ENCODE measurements at regions not wholly inside any gene's neighbourhood (a gene's known extent, or its start where the extent isn't known, plus 50 kb on each side); places are given as distances from the start of the nearest gene placed in this dataset.
"Not testable (repeated sequence)": the region's sequence is repeated elsewhere in the genome, so short reads cannot be mapped to it uniquely, and the experiment has no call there.

DNA sequence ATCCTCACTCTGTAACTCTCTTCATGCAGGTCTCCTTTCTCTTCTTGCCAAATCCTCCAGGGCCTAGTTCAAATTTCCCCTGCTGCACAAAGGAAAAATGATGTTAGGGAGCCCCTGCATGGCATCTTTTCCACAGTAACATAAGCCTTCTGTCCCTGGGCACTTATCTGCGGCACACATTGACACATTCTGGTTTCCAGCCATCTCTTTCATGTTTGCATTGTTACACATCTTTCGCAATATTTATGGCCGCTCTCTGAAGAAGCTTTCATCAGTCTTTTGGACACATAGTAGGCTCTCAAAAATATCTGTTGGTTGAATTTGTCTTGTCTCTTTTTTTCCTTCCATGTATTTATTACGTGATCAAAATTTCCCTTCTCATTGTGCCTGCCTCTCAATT lies 1806.1 kb upstream of the PIK3C3 start:
- no peak for DNase-seq (ENCODE audit: low read depth)

DNA sequence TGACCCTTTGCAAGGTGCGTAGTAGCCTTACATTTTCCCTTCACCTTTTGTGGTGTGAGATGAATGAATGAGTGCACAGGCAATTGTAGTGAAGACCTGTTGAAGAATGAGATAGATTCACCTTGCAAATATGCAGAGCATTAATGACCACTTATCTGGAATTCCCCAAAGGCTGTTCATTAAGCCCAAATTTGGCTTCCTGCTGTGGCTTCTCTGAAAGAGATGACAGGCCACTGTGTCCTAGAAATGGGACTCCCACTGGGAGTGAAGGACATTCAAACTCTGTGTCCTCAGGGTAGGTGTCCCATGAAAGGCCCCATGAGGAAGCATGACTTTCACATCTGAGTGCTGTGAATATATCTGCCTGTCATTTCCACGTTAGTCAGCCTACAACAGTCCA lies 1821.8 kb upstream of the PIK3C3 start:
- no peak for DNase-seq (ENCODE audit: low read depth)

- DNase-seq (ENCODE audit: low read depth) = not testable (repeated sequence)
Observed at GRCh38 chr18:40132438-40132837, 1822.6 kb upstream of the PIK3C3 start.

- peak; percentile 55 for DNase-seq (ENCODE audit: low read depth)
Observed at GRCh38 chr18:40124107-40124506, 1830.9 kb upstream of the PIK3C3 start.

DNA sequence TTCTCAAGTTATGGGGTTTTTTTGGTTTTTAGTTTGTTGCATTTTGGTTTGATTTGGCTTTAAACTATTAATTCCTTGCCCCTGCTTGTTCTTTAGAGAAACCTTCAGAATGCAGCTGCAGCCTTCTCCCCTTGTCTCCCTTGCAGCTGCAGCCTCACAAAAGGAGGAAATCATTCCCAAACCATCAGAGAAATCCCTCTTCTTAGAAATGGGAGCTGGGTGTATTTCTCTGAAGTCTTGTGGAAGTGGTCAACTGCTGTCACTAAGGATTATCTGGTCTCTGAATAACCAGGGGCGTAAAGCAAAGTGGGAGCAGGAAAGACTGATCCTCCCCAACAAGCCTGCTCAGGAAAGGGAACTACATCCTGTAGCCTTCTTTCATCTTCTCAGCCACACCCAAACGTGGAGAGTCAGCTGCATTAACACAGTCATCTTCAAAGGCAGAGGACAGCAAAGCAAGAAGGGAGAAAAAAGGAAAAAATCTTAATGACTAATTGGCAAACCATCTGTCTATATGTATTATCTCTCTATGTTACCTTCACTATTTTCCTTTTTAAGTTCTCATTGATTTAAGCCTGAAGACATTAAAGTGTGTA lies 1834.1 kb upstream of the PIK3C3 start:
- DNase-seq (ENCODE audit: low read depth) = no peak

- DNase-seq (ENCODE audit: low read depth) = no peak
Observed at GRCh38 chr18:40120356-40120755, 1834.7 kb upstream of the PIK3C3 start.

DNA sequence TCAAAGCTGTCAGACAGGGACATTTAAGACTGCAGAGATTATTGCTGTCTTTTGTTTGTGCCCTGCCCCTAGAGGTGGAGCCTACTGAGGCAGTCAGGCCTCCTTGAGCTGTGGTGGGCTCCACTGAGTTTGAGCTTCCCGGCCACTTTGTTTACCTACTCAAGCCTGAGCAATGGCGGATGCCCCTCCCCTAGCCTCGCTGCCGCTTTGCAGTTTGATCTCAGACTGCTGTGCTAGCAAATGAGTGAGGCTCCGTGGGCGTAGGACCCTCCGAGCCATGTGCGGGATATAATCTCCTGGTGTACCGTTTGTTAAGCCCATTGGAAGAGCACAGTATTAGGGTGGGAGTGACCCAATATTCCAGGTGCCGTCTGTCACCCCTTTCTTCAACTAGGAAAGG lies 1835.5 kb upstream of the PIK3C3 start:
- DNase-seq (ENCODE audit: low read depth) = not testable (repeated sequence)

- DNase-seq (ENCODE audit: low read depth) = no peak
Observed at GRCh38 chr18:40110455-40110854, 1844.6 kb upstream of the PIK3C3 start.

DNA sequence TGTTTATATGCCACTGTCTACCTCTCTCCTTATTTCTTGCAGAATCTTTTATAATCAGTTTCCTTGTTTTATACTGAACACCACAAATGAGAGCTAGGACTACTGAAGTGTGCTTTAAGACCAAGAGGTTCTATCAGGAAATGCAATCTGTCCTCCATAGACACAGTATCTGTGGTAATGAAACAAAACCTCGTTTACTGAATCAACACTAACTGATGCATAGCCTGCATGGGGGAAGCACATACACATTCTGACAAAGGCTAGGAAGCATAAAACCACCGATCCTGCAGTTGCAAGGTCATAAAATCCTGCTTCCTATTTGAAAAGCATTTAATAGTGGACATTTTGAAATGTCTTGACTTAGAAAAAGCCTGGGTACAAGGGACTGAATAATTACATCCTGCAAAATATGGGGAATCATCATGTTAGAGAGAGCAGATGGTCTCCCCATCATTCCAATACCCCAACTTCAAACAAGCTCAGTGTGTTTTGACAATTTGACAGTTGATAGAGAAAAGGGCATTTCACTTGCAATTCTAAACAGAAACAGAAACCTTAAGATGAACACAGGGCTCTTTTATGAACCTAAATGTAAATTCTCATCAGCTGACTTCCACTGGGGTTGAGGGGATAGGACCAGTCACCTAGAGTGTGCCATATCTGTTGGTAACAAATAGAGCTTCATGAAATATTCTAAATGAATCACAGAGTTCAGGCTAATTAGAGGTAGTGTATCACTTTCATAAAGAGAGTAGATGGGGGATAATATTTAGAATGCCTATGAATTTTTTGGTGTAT lies 1845.6 kb upstream of the PIK3C3 start:
- no peak for DNase-seq (ENCODE audit: low read depth)

GRCh38 chr18:40108596-40108995 lies 1846.4 kb upstream of the PIK3C3 start:
- no peak for DNase-seq (ENCODE audit: low read depth)

DNA sequence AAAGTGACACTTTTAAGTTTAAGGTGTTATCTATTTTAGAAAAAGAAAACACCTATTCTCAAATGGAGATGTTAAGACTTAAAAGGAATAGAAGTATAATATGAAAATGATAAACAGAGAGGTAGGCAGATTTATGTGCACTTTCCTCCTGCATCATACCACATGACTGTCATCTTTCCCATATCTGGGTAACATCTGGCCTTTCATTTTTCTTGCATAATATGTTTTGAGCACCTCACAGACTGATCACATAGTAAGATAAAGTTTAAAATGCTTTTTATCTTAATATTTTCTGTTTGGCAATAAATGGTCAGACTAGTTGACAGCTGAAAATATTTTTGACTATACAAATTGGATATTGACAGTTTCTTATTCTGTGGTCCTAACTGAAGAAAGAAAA lies 1852.1 kb upstream of the PIK3C3 start:
- DNase-seq (ENCODE audit: low read depth) = no peak

DNA sequence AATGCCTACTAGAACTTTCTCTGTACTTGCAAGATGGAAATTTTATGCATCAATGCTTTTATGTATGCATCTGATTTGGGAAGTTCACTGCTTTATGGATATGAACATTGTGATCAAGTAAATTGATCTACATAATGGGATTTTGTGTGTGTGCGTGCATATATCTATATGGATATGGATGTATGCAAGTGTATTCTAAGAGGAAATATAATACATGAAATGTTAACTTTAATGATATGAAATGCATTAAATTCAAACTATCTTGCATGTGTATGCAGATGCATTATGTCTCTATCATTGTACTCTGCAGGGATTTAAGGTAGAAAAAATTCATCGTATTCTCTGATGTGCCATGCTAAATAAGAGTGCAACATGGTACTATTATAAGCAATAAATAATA lies 1855.4 kb upstream of the PIK3C3 start:
- no peak for DNase-seq (ENCODE audit: low read depth)

DNA sequence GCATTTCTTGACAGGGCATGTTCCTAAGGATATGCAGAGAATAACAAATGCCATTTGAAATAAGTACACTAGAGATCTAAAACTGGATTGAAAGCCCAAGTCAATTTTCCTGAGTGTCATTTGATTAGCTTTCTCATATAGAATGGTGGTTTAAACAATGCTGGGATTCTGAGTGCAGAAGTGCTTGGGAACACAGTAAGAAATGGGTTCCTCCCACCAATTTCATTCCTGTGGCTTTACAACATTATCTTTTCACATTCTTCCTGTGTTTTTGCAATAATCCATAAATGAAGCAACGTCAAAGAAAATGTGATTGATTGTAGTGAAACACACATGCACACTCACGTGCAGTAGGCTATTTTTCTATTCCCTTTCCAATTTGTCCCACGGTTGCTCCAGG lies 1858.4 kb upstream of the PIK3C3 start:
- no peak for DNase-seq (ENCODE audit: low read depth)

DNA sequence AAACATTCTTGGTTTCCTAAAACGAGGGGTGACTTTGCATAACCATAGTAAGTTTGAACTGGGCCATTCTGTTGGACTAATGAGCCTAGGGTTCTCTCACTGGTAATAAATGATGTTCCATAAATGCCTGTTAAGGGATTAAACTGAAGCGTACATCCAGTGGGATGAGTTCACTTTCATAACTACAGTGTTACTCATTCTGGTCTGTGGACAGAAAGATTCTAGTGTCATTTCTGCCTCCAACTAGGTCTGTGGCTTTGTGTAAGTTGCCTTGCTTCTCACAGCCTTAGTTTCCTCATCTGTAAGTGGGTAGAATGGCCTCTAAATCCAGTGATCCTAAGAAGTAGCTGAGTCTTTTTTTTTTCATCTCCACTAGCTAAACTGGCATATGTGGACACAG lies 1860.6 kb upstream of the PIK3C3 start:
- DNase-seq (ENCODE audit: low read depth) = peak; percentile 32

DNA sequence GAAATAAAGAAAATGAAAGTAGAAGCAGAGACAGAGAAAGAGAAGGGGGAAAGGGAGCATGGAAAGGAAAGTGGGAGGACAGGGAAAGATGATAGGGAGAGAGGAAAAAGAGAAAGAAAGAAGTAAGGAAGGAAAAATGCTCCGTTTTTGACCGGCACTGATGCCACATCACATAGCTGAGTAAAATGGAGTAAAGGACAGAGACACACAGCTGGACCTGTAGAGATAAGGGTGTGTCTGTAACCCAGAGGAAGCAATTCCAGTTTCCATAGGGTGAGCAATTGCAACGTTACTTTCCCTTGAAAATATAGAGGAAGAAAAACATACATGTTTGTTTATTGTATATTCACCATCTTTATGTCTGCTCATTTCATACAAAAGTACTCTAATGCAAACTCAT lies 1866.9 kb upstream of the PIK3C3 start:
- no peak for DNase-seq (ENCODE audit: low read depth)

- DNase-seq (ENCODE audit: low read depth) = no peak
Observed at GRCh38 chr18:40079786-40080185, 1875.2 kb upstream of the PIK3C3 start.

DNA sequence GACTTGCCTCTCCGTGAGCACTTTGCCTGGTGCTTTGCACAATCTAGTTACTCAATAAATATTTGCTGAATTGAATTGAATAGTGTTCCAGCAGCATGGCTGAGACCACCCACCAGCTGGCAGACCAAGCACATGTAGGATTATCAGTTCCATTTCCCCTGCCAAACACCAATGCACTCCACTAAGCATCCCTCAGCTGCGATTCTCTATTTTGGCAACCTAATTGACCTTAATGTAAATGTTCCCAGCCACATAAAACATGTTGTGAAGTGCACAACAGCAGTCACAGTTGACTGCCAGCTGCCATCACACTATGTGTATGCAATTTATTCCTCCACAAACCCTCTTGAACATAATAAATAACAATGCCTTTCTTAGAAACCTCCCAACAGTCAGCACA lies 1879.4 kb upstream of the PIK3C3 start:
- no peak for DNase-seq (ENCODE audit: low read depth)

DNA sequence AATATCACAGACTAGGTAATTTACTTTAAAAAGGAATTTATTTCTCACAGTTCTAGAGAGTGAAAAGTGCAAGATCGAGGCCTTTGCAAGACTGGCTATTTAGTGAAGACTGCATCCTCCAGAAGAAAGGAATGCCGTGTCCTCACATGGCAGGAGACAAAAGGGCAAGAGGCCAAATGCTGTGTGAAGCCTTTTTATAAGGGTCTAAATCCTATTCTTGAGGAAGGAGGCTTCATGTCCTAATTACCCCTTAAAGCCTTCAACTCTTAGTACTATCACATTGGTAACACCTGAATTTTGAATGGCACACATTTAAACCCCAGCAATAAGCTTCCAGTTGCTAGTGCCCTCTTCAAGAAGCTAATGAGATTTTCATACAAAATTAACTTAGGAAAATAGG lies 1882.3 kb upstream of the PIK3C3 start:
- no peak for DNase-seq (ENCODE audit: low read depth)

DNA sequence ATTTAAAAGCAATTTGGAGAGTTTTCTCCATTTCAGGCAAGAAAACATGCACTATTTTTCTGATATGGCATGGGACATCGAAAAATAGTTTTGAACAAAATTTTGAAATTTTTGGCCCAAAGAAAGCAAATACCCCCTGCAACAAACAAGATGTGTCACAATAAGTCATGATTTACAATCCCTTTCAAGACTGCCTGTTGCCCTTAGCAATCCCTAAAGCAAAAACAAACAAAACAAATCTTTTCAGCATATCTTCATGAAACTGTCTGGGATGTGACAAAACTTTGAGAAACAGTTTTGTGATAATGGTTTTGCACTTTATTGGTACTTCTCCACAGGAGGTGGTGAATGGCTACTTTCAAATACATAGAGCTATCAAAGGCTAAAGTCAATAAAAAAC lies 1888.7 kb upstream of the PIK3C3 start:
- DNase-seq (ENCODE audit: low read depth) = no peak

GRCh38 chr18:40063488-40063887 lies 1891.5 kb upstream of the PIK3C3 start:
- DNase-seq (ENCODE audit: low read depth) = no peak

GRCh38 chr18:40061086-40061485 lies 1893.9 kb upstream of the PIK3C3 start:
- no peak for DNase-seq (ENCODE audit: low read depth)

GRCh38 chr18:40060562-40060961 lies 1894.5 kb upstream of the PIK3C3 start:
- DNase-seq (ENCODE audit: low read depth) = no peak

DNA sequence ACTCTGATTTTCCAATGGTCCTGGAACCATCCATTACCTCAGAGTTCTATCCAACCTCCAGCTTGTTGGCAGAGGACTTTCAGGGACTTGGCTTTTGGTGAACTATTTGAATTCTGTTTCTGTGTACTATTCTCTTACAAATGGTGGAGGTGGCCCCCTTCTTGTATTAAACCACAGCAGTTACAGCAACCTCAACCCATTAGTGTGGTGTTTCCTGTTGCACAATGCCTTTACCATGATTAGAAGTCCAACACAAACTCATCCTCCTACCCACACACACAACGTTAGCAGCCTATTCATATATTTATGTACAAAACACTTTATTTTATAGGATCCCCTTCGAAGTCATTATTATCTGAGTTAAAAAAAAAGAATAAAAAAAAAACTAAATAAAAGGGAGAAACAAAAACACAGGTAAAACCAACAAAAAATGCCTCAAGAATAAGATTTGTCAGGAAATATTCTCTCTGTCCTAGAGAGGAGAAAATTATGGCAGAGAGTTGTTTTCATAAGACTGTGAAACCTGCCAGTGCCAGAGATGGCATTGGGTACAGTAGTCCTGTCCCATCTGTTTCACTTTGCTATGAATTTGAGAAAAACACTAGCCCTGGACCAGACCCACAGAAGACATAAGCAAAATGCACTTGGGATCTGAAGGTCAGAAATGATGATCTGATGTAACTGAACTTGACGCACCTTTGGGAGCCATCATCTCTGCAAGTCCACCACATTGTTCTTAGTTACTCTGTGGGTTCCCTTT lies 1896.0 kb upstream of the PIK3C3 start:
- DNase-seq (ENCODE audit: low read depth) = no peak

All from non-pigmented ciliary epithelial cell (primary cell).